T-cell (primary cell): ENCODE measurements at regions not wholly inside any gene's neighbourhood (a gene's known extent, or its start where the extent isn't known, plus 50 kb on each side); places are given as distances from the start of the nearest gene placed in this dataset.

Experiments
- ATAC-seq, 4 experiments: fragments of 200-7000 bp in 3 of 4; fragments of 150-1000 bp in 1 of 4; cut with Tn5 transposase; replicated peaks in 1 of 4; 1 replicate in 3 of 4; 2 replicates in 1 of 4; pipeline ENCODE4 v1.10.0; 2021; ENCODE audit warnings: moderate library complexity in 3 of 4, mild to moderate bottlenecking in 2 of 4, moderate number of reproducible peaks in 1 of 4
- CTCF ChIA-PET, 2 donors: fragments of 300-600 bp; sonication (Branson Sonifier 250); formaldehyde crosslinking; loops; one replicate each; lab custom pipeline; 2022; ENCODE audit warnings: antibody characterized with exemption in 2 of 2; lab: Charles Lee
- POLR2A ChIA-PET, 2 donors: fragments of 300-600 bp; sonication (Branson Sonifier 250); formaldehyde crosslinking; loops; one replicate each; lab custom pipeline; 2022; ENCODE audit warnings: antibody characterized with exemption in 2 of 2; lab: Charles Lee
- DNase-seq, 35 experiments: peaks; one replicate each; pipeline versions ENCODE4 v3.0.0 to v3.0.0-alpha.2; 2013 to 2023
- H3K27ac ChIP-seq: one replicate; pipeline ENCODE4 v1.5.1; 2013; ENCODE audit warnings: low read length
- H3K27me3 ChIP-seq, 2 experiments: replicated peaks in 1 of 2; 1 replicate in 1 of 2; 2 replicates in 1 of 2; pipeline versions ENCODE4 v1.6.1 to v1.7.0; 2013; ENCODE audit warnings: low read length in 1 of 2, mixed read lengths in 1 of 2; ENCODE audit not compliant: control insufficient read depth in 2 of 2, insufficient read depth in 2 of 2; ENCODE audit errors: extremely low read depth in 1 of 2
- H3K36me3 ChIP-seq, 2 donors: 1 replicate in 1 of 2; 2 replicates in 1 of 2; pipeline versions ENCODE4 v1.6.1 to v1.7.0; 2013; ENCODE audit warnings: low read length in 1 of 2; ENCODE audit not compliant: control insufficient read depth in 2 of 2, insufficient read depth in 1 of 2; ENCODE audit errors: extremely low read depth in 1 of 2
- H3K4me1 ChIP-seq, 2 experiments: 1 replicate in 1 of 2; 2 replicates in 1 of 2; pipeline versions ENCODE4 v1.6.1 to v1.7.0; 2013; ENCODE audit warnings: low read length in 2 of 2, mixed read lengths in 1 of 2; ENCODE audit not compliant: insufficient read depth in 2 of 2, control insufficient read depth in 1 of 2; ENCODE audit errors: extremely low read depth in 1 of 2
- H3K4me3 ChIP-seq, 2 donors: 1 replicate in 1 of 2; 2 replicates in 1 of 2; pipeline versions ENCODE4 v1.5.1 to v1.7.0; 2013; ENCODE audit warnings: mild to moderate bottlenecking in 2 of 2, low read length in 1 of 2, moderate library complexity in 1 of 2; ENCODE audit not compliant: control insufficient read depth in 1 of 2; ENCODE audit errors: extremely low read depth in 1 of 2
- H3K9me3 ChIP-seq: 2 replicates; pipeline ENCODE4 v1.7.0; 2013
- H3K27ac Mint-ChIP-seq, 2 donors: one replicate each; pipeline ENCODE4 v1.8.0; 2020 to 2021; ENCODE audit warnings: mild to moderate bottlenecking in 2 of 2, mixed read lengths in 2 of 2
- H3K27me3 Mint-ChIP-seq, 2 donors: one replicate each; pipeline ENCODE4 v1.8.0; 2021 to 2022; ENCODE audit warnings: mixed read lengths in 2 of 2
- H3K36me3 Mint-ChIP-seq: one replicate; pipeline ENCODE4 v1.8.0; 2021; ENCODE audit warnings: mixed read lengths
- H3K4me1 Mint-ChIP-seq, 3 donors: one replicate each; pipeline ENCODE4 v1.8.0; 2020 to 2022; ENCODE audit warnings: mixed read lengths in 3 of 3, mild to moderate bottlenecking in 1 of 3
- H3K4me3 Mint-ChIP-seq, 3 donors: one replicate each; pipeline ENCODE4 v1.8.0; 2020 to 2022; ENCODE audit warnings: mild to moderate bottlenecking in 3 of 3, mixed read lengths in 3 of 3, moderate library complexity in 3 of 3
- H3K9me3 Mint-ChIP-seq, 3 donors: one replicate each; pipeline ENCODE4 v1.8.0; 2020 to 2022; ENCODE audit warnings: mixed read lengths in 3 of 3
- WGBS: methylation state at CpG from one replicate; pipeline ENCODE4 v1.1.5; 2013; ENCODE audit warnings: missing lambda C conversion rate; ENCODE audit not compliant: insufficient coverage; 5-methylcytosine and 5-hydroxymethylcytosine counted together

- no peaks in the 10 kb centered on the region for H3K27me3 ChIP-seq
- Mint-ChIP-seq H3K36me3 (no peaks in the 10 kb centered on the region), H3K27me3 (no peaks in the 10 kb centered on the region), H3K9me3 (peaks cover 0 to 5% (median 0%) of the 10 kb centered on the region in 3 donors), H3K27ac (no peak overlapping the region), H3K4me1 (no peaks in the 10 kb centered on the region), H3K4me3 (no peak overlapping the region)
- ChIA-PET CTCF (no interaction called here), POLR2A (no interaction called here)
- no peaks in the 10 kb centered on the region for H3K4me1 ChIP-seq
- DNase-seq (no peak), ATAC-seq (no peak)
- 80% methylated on average over 3 of the region's 3 CpGs for WGBS
- H3K4me3 ChIP-seq, result no peak overlapping the region
- H3K9me3 ChIP-seq, result no peaks in the 10 kb centered on the region
- no peaks in the 10 kb centered on the region for H3K36me3 ChIP-seq
- no peak overlapping the region for H3K27ac ChIP-seq
These were observed 220.5 kb upstream of the SEMA3D start for GRCh38 chr7:85407391-85407790.

GRCh38 chr7:85405016-85405902, 218.4 kb upstream of the SEMA3D start:
- no peaks in the 10 kb centered on the region for H3K27me3 ChIP-seq
- Mint-ChIP-seq H3K4me1 (no peaks in the 10 kb centered on the region), H3K27ac (no peak overlapping the region), H3K27me3 (no peaks in the 10 kb centered on the region), H3K36me3 (no peaks in the 10 kb centered on the region), H3K9me3 (peaks cover 0 to 2% (median 0%) of the 10 kb centered on the region in 3 donors), H3K4me3 (no peak overlapping the region)
- H3K36me3 ChIP-seq, result no peaks in the 10 kb centered on the region
- ChIA-PET POLR2A (no interaction called here), CTCF (no interaction called here)
- H3K27ac ChIP-seq, result no peak overlapping the region
- no peaks in the 10 kb centered on the region for H3K4me1 ChIP-seq
- no peak for ATAC-seq
- H3K9me3 ChIP-seq, result no peaks in the 10 kb centered on the region
- no peak overlapping the region for H3K4me3 ChIP-seq
- DNase-seq, result no peak
- 100% methylated on average over 1 of the region's 2 CpGs for WGBS

GRCh38 chr7:85396676-85397075, 209.8 kb upstream of the SEMA3D start:
- no peaks in the 10 kb centered on the region for H3K36me3 ChIP-seq
- CTCF ChIA-PET, result no interaction called here
- H3K9me3 ChIP-seq, result no peaks in the 10 kb centered on the region
- no peak overlapping the region for H3K27ac ChIP-seq
- no peak overlapping the region for H3K4me3 ChIP-seq
- no peaks in the 10 kb centered on the region for H3K27me3 ChIP-seq
- POLR2A ChIA-PET, result no interaction called here
- no peaks in the 10 kb centered on the region for H3K27me3 Mint-ChIP-seq
- H3K4me3 Mint-ChIP-seq, result no peak overlapping the region
- H3K36me3 Mint-ChIP-seq, result no peaks in the 10 kb centered on the region
- WGBS, result no CpG with 5 or more reads among the region's 1 CpG
- ATAC-seq (no peak), DNase-seq (no peak)
- H3K4me1 ChIP-seq, result no peaks in the 10 kb centered on the region
- H3K4me1 Mint-ChIP-seq, result no peaks in the 10 kb centered on the region
- H3K27ac Mint-ChIP-seq, result no peak overlapping the region
- H3K9me3 Mint-ChIP-seq, result peaks cover 0 to 15% (median 0%) of the 10 kb centered on the region in 3 donors

GRCh38 chr7:85392789-85393188, 205.9 kb upstream of the SEMA3D start:
- no peak for ATAC-seq
- no CpG with 5 or more reads among the region's 1 CpG for WGBS
- Histone ChIP-seq H3K27ac (no peak overlapping the region), H3K27me3 (no peaks in the 10 kb centered on the region), H3K4me1 (no peaks in the 10 kb centered on the region), H3K4me3 (no peak overlapping the region), H3K9me3 (no peaks in the 10 kb centered on the region), H3K36me3 (no peaks in the 10 kb centered on the region)
- Mint-ChIP-seq H3K4me3 (no peak overlapping the region), H3K27me3 (no peaks in the 10 kb centered on the region), H3K4me1 (no peaks in the 10 kb centered on the region), H3K36me3 (no peaks in the 10 kb centered on the region), H3K27ac (no peak overlapping the region), H3K9me3 (peaks cover 0 to 20% (median 5%) of the 10 kb centered on the region in 3 donors)
- DNase-seq, result no peak
- ChIA-PET POLR2A (no interaction called here), CTCF (no interaction called here)

GRCh38 chr7:85392326-85392725, 205.5 kb upstream of the SEMA3D start:
- H3K9me3 Mint-ChIP-seq, result peaks cover 0 to 20% (median 5%) of the 10 kb centered on the region in 3 donors

GRCh38 chr7:85386460-85386859, 199.6 kb upstream of the SEMA3D start:
- ChIA-PET CTCF (no interaction called here), POLR2A (no interaction called here)

More at GRCh38 chr7:85392326-85392725, 205.5 kb upstream of the SEMA3D start:
- Histone ChIP-seq H3K4me3 (no peak overlapping the region), H3K27ac (no peak overlapping the region), H3K36me3 (no peaks in the 10 kb centered on the region), H3K9me3 (no peaks in the 10 kb centered on the region), H3K27me3 (no peaks in the 10 kb centered on the region), H3K4me1 (no peaks in the 10 kb centered on the region)
- no peak overlapping the region for H3K4me3 Mint-ChIP-seq
- DNase-seq (no peak), ATAC-seq (no peak)
- no peaks in the 10 kb centered on the region for H3K4me1 Mint-ChIP-seq
- H3K27ac Mint-ChIP-seq, result no peak overlapping the region
- CTCF ChIA-PET, result no interaction called here
- POLR2A ChIA-PET, result no interaction called here
- no peaks in the 10 kb centered on the region for H3K36me3 Mint-ChIP-seq
- H3K27me3 Mint-ChIP-seq, result no peaks in the 10 kb centered on the region
- WGBS, result 69% methylated on average over 3 of the region's 4 CpGs

More at GRCh38 chr7:85386460-85386859, 199.6 kb upstream of the SEMA3D start:
- no CpG with 5 or more reads among the region's 1 CpG for WGBS
- Mint-ChIP-seq H3K4me1 (no peaks in the 10 kb centered on the region), H3K4me3 (no peak overlapping the region), H3K27ac (no peak overlapping the region), H3K36me3 (no peaks in the 10 kb centered on the region), H3K27me3 (no peaks in the 10 kb centered on the region), H3K9me3 (peaks cover 7 to 11% (median 7%) of the 10 kb centered on the region in 3 donors)
- no peaks in the 10 kb centered on the region for H3K36me3 ChIP-seq
- no peaks in the 10 kb centered on the region for H3K4me1 ChIP-seq
- H3K4me3 ChIP-seq, result no peak overlapping the region
- ATAC-seq (no peak), DNase-seq (no peak)
- H3K9me3 ChIP-seq, result no peaks in the 10 kb centered on the region
- no peaks in the 10 kb centered on the region for H3K27me3 ChIP-seq
- no peak overlapping the region for H3K27ac ChIP-seq
